IMR-90 (cell line): ENCODE measurements at regions not wholly inside any gene's neighbourhood (a gene's known extent, or its start where the extent isn't known, plus 50 kb on each side); places are given as distances from the start of the nearest gene placed in this dataset.

Experiments
- MAFK ChIP-seq: IDR thresholded peaks from 2 replicates; pipeline ENCODE4 v1.6.1; 2012; ENCODE audit warnings: low read depth, low read length, improper control_type of control experiment
- MAZ ChIP-seq: IDR thresholded peaks from 2 replicates; pipeline ENCODE4 v1.6.1; 2012; ENCODE audit warnings: low read depth, mild to moderate bottlenecking, low read length, improper control_type of control experiment, moderate library complexity, borderline replicate concordance
- POLR2A ChIP-seq: IDR thresholded peaks from 2 replicates; pipeline ENCODE4 v1.6.1; 2012; ENCODE audit warnings: mild to moderate bottlenecking, low read depth, low read length
- TF ChIP-seq, protein P1 (sequence below): conservative IDR thresholded peaks from 2 replicates; pipeline ENCODE4 v1.5.1; 2012; ENCODE audit warnings: mild to moderate bottlenecking, low read depth, low read length, improper control_type of control experiment

DNA sequence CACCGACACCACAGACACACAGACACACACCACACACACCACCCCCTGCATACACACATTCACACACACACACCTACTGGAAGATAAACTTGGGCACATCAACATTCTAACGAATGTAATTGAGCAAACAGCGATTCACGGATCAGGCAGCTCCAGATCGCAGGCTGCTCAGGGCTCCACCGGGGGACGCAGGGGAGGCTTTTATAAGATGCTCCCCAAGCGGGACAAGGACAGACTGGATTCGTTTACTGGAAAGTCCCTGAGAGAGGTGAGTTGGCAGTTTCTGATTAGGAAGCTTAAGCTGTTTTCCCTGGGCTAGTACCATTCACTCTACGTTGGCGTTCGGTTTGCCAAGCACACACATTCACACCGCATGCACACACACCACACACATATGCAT is 281.3 kb downstream of the IRF8 start:
- TF ChIP-seq MAFK, result no peak
- TF ChIP-seq, protein P1, sequence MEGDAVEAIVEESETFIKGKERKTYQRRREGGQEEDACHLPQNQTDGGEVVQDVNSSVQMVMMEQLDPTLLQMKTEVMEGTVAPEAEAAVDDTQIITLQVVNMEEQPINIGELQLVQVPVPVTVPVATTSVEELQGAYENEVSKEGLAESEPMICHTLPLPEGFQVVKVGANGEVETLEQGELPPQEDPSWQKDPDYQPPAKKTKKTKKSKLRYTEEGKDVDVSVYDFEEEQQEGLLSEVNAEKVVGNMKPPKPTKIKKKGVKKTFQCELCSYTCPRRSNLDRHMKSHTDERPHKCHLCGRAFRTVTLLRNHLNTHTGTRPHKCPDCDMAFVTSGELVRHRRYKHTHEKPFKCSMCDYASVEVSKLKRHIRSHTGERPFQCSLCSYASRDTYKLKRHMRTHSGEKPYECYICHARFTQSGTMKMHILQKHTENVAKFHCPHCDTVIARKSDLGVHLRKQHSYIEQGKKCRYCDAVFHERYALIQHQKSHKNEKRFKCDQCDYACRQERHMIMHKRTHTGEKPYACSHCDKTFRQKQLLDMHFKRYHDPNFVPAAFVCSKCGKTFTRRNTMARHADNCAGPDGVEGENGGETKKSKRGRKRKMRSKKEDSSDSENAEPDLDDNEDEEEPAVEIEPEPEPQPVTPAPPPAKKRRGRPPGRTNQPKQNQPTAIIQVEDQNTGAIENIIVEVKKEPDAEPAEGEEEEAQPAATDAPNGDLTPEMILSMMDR, result no peak
- TF ChIP-seq MAZ, result no peak
- no peak for TF ChIP-seq POLR2A
